NCI-H345 treated with DMSO at 0.1 percent for 48 hours (cell line): ENCODE measurements at regions not wholly inside any gene's neighbourhood (a gene's known extent, or its start where the extent isn't known, plus 50 kb on each side); places are given as distances from the start of the nearest gene placed in this dataset.
A peak's percentile ranks its signal among the peaks of the same experiment; 100 is the strongest.
"Not testable (repeated sequence)": the region's sequence is repeated elsewhere in the genome, so short reads cannot be mapped to it uniquely, and the experiment has no call there.

Source experiments
- DNase-seq: peaks from one replicate; lab custom pipeline; 2025; ENCODE audit not compliant: unreplicated experiment; lab: John Stamatoyannopoulos, UW

DNA sequence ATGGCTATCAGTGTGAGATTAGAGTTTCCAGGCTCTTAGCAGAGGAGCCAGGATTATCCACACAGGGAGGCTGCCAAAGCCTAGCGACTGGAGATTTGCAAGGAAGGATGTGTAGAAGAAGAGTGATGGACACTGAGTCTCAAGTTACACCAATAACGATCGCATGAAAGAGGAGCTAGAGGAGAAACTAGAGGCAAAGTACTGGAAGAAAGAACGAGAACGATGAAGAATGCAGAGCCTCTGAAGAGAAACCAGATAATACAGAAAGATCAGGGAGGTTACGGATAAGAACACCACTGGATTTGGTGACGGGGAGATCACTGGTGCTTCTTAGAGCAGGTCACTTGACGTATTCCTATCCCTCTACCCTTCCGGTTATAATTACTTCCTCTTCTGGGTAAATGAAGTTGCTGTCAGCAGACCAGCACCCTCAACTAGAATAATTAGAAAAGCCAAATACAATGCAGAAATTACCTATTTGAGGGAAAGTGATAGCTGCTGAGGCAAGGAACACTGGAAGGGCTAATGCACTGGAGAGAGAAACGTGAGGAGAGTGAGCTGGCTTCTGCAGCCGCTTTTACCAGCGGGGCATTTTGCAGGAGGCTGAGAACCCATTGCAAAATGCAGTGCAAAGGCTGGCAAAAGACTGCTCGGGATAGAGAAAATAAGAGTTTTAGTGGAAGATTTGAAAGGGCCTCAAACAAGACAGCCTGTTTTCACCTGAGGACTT, 93.1 kb upstream of the HIF1A start:
- DNase-seq = no peak

DNA sequence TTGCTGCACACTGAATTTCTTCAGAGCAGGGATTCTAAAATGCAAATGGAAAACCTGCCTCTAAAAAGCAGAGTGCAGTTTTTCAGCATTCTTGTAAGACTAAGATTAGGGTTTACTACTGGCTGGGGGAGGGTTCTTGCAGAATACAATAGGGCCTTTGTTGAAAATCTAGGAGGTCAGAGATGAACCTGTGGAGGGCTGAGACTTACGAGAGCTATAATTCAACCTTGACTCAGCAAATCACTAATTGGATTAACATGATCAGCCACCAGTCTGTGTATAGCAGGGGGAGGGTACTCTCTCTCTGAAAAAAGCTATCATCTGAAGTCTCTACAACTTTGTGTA, 92.6 kb upstream of the HIF1A start:
- DNase-seq = no peak

DNA sequence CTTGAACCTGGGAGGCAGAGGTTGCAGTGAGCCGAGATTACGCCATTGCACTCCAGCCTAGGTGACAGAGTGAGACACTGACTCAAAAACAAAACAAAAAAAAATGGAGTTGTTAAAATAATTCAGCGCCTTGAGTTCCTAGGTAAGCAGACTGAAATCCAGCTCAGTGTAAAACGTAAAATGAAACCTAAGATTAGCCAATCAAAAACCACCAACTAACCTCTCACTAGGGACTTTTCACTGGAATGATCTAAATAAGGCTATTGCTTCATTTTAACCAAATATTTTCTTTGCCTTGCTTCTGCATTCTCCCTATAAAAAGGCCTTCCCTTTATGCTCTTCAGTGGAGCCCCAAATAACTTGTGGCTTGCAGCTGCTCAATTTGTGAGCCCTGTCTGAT, 91.6 kb upstream of the HIF1A start:
- no peak for DNase-seq

DNA sequence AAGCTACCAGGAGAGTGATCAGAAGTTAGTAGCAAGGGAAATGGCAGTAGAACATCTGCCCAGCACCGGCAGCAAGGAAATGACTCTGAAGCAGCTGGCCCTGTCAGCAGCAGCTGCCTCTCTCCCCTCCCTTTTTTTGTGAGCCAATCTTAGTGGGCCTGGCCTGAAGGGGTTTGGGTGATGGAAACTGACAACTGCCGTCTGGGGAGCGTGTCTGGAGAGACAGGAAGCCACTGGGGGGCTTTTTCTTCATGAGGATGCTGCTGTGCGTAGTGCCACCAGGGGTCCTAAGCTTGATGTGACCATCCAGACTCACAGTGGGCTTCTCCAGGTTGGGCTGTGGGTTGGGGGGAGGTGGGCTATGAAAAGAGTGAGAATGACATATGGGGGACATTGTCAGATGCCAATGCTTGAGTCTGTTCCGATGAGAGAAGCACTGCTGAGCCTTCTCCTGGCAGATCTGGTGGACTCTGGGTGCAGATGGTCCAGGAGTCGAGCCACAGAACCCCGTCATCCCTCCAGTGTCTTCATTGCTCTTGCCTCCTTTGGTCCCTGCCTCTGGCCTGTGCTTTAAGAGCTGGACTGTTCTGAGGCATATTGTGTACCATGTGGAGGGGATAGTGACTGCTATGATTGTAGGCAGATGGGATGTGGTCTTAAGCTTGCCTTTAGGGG, 87.6 kb upstream of the HIF1A start:
- peak; percentile 41 for DNase-seq

DNA sequence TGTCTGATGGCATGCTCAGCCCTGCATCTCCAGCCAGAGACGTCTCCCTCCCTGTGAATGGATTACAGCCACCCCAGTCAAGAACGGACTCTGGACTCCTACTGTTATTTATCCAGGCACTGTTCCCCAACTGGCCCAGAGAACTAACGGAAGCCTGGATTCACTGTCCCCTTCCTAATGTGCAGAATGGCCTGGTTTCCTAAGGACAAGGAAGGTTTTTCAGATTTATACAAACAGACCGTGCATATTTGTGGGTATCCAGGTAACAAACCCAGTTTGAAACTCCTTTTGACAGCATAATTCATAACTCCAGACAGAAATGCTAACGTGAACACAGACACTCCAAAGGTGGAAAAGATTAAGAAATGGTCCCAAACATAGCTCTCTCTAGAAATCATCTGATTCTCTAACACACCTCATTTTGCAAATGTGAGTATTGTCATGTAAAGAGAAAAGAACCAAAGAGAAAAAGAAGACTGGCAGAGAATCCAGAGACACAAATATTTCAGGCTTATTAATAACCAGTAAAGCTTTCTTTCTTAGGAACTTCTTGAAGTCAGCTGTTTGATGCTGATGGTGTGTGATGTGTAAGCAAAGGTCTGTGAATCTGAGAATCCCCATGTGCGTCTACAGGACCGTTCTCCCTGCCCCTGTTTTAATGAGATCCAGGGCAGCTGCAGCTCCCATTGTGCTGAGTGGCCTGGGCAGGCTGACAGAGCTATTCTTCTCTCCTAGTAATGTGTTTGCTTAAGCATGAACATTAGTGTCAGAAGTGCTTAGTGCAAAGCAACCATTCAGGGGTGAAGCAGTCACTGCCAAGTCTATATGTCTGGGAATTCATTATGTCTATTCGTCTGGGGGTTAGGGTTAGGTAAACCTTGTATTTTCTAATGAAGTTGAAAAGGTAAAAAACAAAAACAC, 86.8 kb upstream of the HIF1A start:
- DNase-seq = peak; percentile 97

DNA sequence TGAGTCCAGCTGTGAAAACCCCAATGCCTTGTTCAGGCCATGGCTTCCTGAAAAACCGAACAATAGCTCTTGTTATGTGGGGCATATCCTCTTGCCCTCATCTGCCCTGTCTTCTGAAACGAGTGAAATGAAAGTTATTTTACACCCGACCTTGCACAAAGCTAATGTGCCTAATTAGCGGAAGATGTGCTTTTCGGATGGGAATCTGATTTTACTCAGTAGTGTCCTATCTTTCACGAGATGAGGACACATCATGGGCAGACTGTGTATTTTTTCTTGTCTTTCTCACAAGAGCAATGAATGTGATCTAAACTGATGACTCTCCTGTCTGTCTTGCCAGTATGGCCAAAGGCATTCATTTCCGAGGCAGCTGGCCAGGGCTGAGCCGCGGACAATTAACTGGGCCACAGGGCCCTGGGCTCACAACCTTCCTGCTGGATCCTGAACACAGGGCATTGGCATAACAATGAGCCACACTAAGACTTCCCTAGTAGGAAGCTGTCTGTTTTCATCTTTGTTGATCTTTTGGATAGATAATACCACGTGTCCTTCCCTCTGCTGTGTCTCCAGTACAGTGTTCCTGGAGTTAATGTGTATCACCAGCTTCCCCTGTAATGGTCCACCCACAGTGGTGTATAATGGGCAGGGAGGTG, 86.0 kb upstream of the HIF1A start:
- DNase-seq = peak; percentile 16

DNA sequence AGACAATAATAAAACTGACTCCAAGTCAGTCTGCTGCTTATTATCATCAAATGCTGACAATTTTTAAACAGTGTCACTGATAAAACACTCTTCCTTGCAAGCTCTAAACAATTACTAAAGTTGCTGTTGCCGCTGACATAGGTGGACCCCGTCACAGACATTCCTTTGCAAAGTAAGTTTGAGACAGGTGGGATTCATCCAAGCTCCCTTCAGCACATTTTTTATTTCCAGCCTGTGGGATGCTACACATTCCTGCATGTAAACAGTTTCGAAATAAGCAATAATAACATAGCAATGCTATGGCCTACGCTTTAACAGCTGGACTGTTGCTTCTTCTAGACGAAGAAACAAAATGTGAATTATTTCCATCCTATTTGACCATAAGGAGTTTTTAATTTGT, 85.4 kb upstream of the HIF1A start:
- no peak for DNase-seq

DNA sequence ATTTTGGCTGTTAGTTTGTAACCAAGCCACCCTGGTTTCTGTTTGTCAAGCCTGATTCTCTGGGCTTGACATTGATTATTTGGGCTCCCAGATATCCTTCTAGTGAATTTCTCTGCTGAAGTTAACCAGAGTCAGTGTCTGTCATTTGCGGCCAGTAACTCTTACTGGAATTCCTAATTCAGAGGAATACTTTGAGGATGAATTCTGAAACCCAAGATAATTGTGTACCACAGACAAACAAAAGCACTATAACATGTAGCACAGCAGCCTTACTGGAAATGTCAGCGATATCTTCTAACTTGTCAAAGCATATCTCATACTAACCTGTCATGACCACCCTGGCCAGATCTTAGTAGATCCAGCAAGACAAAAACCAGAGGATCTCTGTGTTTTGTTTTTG, 84.4 kb upstream of the HIF1A start:
- DNase-seq = no peak

DNA sequence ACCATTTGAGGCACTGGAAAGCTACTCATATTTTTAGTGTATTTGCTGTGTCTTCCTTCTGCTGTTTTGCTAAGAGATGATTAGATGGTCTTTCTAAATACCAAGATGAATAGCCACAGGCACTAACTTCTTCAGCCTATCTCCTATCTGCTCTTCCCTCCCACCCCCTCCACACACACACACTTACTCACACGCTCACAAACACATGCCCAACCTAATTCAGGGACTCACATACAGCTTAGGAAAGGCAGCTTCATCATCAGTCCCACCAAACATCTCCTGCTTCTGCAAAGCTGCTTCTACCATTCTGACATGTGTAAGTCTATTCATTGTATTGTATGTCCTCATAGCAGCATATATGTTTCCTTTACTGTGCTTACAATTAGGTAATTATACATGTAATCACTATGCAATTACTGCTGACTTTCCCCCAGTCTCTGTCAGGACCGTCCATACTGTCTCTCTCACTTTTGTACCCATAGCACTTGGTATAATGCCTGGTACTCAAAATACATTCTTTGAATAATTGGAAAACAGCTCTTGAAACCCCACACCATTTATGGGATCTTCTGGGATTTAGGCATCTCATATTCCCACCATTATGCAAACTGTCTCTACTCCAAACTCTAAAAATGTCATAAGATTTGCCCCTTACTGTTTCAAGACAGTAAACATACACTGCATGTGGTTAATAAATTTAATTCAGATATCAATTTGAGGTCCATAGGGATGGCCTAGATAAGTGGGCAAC, 83.3 kb upstream of the HIF1A start:
- DNase-seq = no peak

DNA sequence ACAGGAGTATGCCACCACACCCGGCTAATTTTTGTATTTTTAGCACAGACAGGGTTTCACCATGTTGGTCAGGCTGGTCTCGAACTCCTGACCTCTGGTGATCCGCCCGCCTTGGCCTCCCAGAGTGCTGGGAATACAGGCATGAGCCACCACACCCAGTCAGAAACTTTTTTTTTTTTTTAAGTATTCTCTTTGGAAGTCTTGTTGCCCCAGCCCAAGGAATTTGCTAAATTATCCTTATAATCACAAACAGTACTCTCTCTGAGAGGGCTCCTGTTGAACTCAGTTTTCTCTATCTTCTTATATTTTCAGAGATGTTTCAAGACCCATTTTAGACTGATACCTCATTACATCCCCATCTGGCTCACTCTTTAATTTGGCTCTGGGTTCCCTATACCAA, 82.3 kb upstream of the HIF1A start:
- not testable (repeated sequence) for DNase-seq

DNA sequence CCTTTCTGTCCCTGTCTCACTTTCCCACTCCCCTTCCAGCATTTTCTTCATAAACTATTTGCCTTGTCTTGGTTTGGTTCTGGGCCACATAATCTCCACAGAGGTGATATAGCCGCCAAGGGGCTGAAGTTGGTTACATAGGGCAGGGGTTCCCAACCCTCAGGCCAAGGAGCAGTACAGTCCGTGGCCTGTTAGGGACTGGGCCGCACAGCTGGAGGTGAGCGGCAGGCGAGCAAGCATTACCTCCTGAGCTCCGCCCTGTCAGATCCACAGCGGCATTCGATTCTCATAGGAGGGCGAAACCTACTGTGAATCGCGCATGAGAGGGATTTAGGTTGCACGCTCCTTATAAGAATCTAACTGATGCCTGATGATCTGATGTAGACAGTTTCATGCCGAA, 80.6 kb upstream of the HIF1A start:
- no peak for DNase-seq

DNA sequence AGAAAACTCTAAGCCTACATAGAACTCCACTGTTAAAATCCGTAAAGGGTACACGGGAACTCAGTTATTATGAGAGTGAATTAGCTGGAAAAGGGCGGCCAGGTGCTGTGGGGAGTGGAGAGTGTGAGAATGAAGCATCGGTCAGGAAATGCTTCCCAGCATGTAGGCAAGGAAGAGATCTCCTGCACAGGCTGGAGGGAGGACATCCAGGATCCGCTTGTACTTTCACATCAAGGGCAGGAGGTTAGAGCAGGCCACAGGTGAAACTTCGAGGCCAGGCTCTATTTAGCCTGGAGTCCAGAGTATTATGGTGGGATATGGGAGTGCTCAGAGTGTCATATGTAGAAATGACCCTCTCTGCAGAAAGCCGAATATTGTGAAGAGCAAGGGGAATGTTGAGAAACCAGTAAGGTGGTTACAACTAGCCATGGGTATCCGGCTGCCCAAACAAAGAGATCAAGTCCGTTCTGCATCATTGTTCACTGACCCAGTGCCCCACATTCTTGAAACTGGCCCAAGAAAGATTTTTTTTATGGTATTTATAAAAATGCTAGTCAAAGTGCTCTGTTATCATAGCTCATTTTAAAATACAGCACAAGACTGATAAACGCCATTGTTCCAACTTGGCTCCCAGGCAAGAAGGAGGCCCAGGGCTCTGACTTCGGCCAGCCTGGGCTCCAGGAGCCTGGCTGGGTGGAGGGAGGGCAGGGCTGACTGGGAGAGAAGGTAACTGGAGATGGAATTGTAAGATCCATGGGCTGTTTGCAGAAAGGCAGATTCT, 79.4 kb upstream of the HIF1A start:
- no peak for DNase-seq

DNA sequence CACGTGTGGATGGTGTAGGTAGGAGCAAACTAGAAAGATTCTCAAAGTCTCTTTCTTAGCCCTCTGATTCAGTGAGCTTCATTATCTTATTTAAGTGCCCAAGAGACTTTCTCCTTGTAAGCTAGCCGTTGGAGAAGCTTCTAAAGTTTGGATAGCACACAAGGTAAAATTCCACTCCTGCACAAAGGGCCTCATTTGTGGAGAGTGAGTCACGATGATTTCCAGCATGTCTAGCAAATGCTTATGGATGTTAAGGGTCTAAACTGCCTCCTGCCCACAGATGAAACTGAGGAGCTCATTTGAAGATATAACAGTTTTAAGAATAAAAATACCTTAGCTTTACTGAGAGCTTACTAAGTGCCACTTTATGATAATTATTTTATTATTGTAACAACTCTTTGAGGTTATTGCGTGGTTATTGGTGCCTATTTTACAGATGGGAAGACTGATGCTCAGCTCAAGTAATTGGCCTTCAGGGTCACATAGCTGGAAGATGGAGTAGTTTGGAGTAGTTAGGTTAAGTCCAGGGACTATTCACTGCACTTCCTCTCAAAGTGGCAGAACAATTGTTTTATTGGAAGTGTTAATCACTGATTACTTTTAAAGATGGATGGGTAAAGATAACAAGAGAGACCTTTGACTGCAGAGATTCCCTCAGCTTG, 78.7 kb upstream of the HIF1A start:
- no peak for DNase-seq

DNA sequence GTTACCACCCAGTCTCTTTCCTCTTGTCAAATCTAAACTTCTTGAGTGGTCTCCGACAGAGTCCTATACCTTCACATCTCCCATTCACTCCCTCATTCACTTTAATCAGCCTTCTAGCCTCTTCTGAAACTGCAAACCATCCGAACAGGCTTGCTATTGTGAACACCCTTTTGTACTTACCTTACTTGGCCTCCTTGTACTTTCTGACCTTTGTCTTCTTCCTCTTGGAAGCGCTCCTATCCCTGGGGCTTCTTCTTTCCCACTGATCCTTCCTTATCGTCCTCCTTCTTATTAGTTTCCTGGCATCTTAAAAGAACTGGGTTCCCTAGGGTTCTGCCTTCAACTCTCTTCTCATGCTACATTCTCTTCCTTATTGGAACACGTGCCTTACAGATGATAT, 76.9 kb upstream of the HIF1A start:
- DNase-seq = no peak

DNA sequence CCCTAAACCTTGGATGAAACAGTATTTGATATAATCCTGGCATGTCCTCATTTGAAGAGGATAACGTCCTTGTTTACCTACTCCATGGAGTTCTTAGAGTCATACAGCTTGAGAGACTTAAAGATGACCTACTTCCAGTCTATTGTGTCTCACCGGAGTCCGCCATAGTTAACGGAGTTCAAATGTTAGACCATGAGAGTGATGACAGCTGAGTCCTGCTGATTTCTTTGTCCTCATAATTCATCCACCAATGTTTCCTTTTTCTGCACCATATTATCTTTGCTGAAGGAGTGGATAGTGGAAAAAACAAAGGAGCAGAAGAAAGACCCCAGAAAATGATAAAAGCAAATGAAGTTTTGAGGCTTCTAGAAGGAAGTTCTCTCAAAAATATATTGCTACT, 75.8 kb upstream of the HIF1A start:
- DNase-seq = no peak

DNA sequence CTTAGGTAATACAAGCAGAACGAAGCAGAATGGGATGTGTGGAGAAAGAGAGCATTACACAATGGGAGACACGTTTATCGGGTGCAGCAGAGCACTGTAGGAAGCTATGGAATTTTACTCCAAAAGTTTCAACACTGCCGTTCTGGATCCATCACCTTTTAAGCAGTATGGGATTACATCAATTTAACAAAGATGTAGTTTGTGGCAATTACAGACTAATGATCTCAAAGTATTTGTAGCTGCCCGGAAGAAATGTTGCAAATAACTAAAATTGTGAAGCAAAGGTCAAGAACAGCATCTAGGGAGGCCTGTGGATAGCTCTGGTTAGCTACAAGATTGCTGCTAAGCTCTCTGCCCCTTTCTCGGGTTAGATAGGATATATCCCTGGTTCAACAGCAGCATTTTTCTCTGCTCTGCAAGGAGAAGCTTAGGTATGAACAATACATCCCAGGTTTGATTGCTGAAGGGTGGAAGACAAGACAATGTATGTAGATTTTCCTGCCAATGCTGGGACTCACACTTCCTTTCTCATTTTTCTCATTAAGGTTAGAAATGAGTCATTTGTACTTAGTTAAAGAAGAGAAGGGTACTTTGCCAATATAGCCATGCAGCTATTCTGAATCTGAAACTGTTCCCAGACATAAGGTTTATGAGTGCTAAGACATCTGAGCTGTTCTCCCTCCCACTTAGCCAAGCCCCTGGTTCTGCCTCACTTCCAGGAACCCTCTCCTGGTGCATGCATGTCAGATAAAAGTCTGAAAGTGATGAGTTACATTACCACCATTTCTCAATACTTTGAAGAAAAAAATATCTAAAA, 75.0 kb upstream of the HIF1A start:
- no peak for DNase-seq

DNA sequence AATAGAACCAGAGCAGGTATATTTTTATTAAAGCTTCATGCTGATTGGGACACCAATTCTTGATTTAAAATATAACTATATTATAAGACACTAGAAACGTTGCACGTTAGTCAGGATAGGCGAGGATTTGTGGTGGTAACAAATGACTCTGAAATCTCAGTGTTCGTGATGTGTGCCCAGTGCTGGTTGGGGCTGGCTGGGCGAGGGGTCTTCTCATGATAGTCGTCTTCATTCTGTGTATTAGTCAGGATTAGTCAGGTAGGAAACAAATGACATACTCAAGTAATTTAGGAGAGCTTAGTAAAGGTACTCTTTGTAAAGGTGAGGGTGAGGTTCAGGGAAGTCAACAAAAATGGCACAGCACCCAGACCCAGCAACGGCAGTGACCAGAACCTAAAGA, 73.9 kb upstream of the HIF1A start:
- DNase-seq = no peak

DNA sequence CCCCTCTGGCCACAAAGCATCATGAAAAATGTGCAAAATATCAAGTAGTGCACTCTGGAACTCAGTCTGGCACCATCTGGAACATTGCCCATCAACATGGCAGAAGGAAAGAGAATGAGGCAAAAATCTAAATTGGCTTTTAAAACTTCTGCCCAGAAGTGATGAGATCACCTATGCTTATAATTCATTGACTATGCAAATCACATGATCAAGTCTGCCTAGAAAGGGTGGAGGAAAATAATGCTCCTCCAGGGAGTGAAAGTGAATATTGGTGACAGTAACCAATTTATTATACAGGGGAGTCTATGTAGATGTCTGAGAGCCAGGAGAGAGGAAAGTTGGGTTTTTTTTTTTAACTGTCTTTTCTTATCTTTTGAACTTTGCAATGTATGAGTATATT, 73.3 kb upstream of the HIF1A start:
- DNase-seq = no peak

DNA sequence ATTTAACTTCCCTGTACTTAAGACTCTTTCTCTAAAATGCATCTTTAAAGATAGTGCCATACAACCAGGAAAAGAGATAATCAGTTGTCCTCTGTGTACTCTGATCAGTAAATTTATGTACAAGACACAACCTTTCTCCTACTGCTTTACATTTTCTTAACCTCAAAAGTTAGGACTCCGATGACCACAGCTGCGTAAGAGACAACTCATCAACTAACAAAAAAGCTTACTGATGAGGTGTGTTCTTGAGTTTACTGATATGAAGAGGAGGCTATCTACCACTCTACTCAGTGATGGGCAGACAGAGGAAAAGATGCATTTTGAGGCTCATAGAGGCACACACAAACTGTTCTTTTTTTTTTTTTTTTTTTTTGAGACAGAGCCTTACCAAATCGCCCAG, 71.4 kb upstream of the HIF1A start:
- DNase-seq = no peak
